GM19324 (cell line): ENCODE measurements at regions not wholly inside any gene's neighbourhood (a gene's known extent, or its start where the extent isn't known, plus 50 kb on each side); places are given as distances from the start of the nearest gene placed in this dataset.

ENCODE experiments used
- ATAC-seq: cut with Tn5 transposase; IDR thresholded peaks from one replicate; pipeline ENCODE4 v1.9.1; 2021; ENCODE audit warnings: mild to moderate bottlenecking, moderate library complexity; ENCODE audit not compliant: unreplicated experiment, low FRiP score

- no peak for ATAC-seq
Observed at GRCh38 chr16:85381738-85382592, 231.2 kb upstream of the GSE1 start.

- ATAC-seq, result no peak
Observed at GRCh38 chr16:85382717-85383118, 230.4 kb upstream of the GSE1 start.

GRCh38 chr16:85383836-85384832 is 229.0 kb upstream of the GSE1 start:
- ATAC-seq, result no peak

GRCh38 chr16:85384833-85385462 is 228.2 kb upstream of the GSE1 start:
- no peak for ATAC-seq

GRCh38 chr16:85385463-85386331 is 227.4 kb upstream of the GSE1 start:
- no peak for ATAC-seq

GRCh38 chr16:85386467-85387170 is 226.5 kb upstream of the GSE1 start:
- ATAC-seq, result no peak

GRCh38 chr16:85387171-85387507 is 226.0 kb upstream of the GSE1 start:
- ATAC-seq, result no peak

- no peak for ATAC-seq
Observed at GRCh38 chr16:85387731-85388295, 225.3 kb upstream of the GSE1 start.

- no peak for ATAC-seq
Observed at GRCh38 chr16:85389679-85390470, 223.2 kb upstream of the GSE1 start.

- no peak for ATAC-seq
Observed at GRCh38 chr16:85390511-85391174, 222.5 kb upstream of the GSE1 start.

GRCh38 chr16:85391175-85391707 is 221.9 kb upstream of the GSE1 start:
- no peak for ATAC-seq

- ATAC-seq, result no peak
Observed at GRCh38 chr16:85391769-85392583, 221.1 kb upstream of the GSE1 start.

GRCh38 chr16:85392756-85393673 is 220.1 kb upstream of the GSE1 start:
- no peak for ATAC-seq

GRCh38 chr16:85393674-85394451 is 219.3 kb upstream of the GSE1 start:
- no peak for ATAC-seq
